DND-41 (cell line): ENCODE measurements at regions not wholly inside any gene's neighbourhood (a gene's known extent, or its start where the extent isn't known, plus 50 kb on each side); places are given as distances from the start of the nearest gene placed in this dataset.

ENCODE experiments used
- ATAC-seq: fragments of 200-7000 bp; cut with Tn5 transposase; 3 replicates; pipeline ENCODE4 v1.9.1; 2021; ENCODE audit warnings: low read depth; ENCODE audit not compliant: insufficient read depth
- DNase-seq: peaks from one replicate; pipeline ENCODE4 v3.0.0-alpha.2; 2020
- H2AFZ ChIP-seq: 2 replicates; pipeline ENCODE4 v1.6.0; 2012; ENCODE audit warnings: low read depth, low read length
- H3K27ac ChIP-seq: 2 replicates; pipeline ENCODE4 v1.5.1; 2012; ENCODE audit warnings: low read length, inconsistent platforms
- H3K27me3 ChIP-seq: fragments of 200-600 bp; sonication (generic); 2 replicates; pipeline ENCODE4 v1.6.0; 2012; ENCODE audit warnings: low read length, mild to moderate bottlenecking, inconsistent platforms; ENCODE audit not compliant: insufficient read depth, poor library complexity
- H3K36me3 ChIP-seq: 2 replicates; pipeline ENCODE4 v1.5.1; 2012; ENCODE audit warnings: low read length, inconsistent platforms; ENCODE audit not compliant: insufficient read depth
- H3K4me1 ChIP-seq: 2 replicates; pipeline ENCODE4 v1.5.1; 2012; ENCODE audit warnings: mild to moderate bottlenecking, low read length; ENCODE audit not compliant: insufficient read depth
- H3K4me2 ChIP-seq: 2 replicates; pipeline ENCODE4 v1.6.0; 2012; ENCODE audit warnings: mild to moderate bottlenecking, moderate library complexity, low read length, inconsistent platforms; ENCODE audit not compliant: insufficient read depth
- H3K4me3 ChIP-seq, 2 experiments: fragments of 200-600 bp in 1 of 2; shearing (Covaris generic) in 1 of 2; 2 replicates each; pipeline ENCODE4 v1.5.1; 2012 to 2016; ENCODE audit warnings: inconsistent platforms in 2 of 2, low read length in 2 of 2, mild to moderate bottlenecking in 2 of 2, low read depth in 1 of 2, moderate library complexity in 1 of 2
- H3K79me2 ChIP-seq: 2 replicates; pipeline ENCODE4 v1.6.0; 2012; ENCODE audit warnings: low read length, inconsistent platforms; ENCODE audit not compliant: insufficient read depth
- H3K9ac ChIP-seq: 2 replicates; pipeline ENCODE4 v1.6.0; 2012; ENCODE audit warnings: low read depth, mild to moderate bottlenecking, inconsistent platforms, low read length, moderate library complexity
- H3K9me3 ChIP-seq: 2 replicates; pipeline ENCODE4 v1.5.1; 2012; ENCODE audit warnings: low read length, moderate library complexity, mild to moderate bottlenecking, inconsistent platforms; ENCODE audit not compliant: insufficient read depth, severe bottlenecking
- H4K20me1 ChIP-seq: 2 replicates; pipeline ENCODE4 v1.6.0; 2012; ENCODE audit warnings: low read length; ENCODE audit not compliant: insufficient read depth
- CTCF ChIP-seq: IDR thresholded peaks from 2 replicates; pipeline ENCODE4 v1.5.1; 2012; ENCODE audit warnings: borderline replicate concordance, low read length, moderate library complexity, mild to moderate bottlenecking; ENCODE audit not compliant: poor library complexity, severe bottlenecking; ENCODE audit errors: extremely low read depth
- EZH2 ChIP-seq: IDR thresholded peaks from 3 replicates; pipeline ENCODE4 v1.6.1; 2012; ENCODE audit warnings: borderline replicate concordance, low read depth, mild to moderate bottlenecking, moderate library complexity, low read length, inconsistent platforms; ENCODE audit not compliant: severe bottlenecking

GRCh38 chr4:108313546-108314339 is 145.0 kb upstream of the LEF1 start:
- 0 out of 2 replicates have a peak overlapping the region, but pooled peaks have one; percentile 14 for H3K27ac ChIP-seq
- ATAC-seq (0 out of 3 replicates have a peak, but pooled peaks have one; percentile 16), DNase-seq (no peak)
- H3K4me3 ChIP-seq: no peak overlapping the region
- H3K4me1 ChIP-seq: peaks cover 26% of the 10 kb centered on the region
- no peaks in the 10 kb centered on the region for H4K20me1 ChIP-seq
- H2AFZ ChIP-seq: no peak overlapping the region
- H3K9ac ChIP-seq: no peak overlapping the region
- H3K9me3 ChIP-seq: peaks cover 11% of the 10 kb centered on the region
- no peaks in the 10 kb centered on the region for H3K27me3 ChIP-seq
- no peak overlapping the region for H3K4me2 ChIP-seq
- 0 out of 2 replicates have a peak, but pooled peaks cover 5% of the 10 kb centered on the region for H3K36me3 ChIP-seq
- no peak for TF ChIP-seq CTCF
- no peak for TF ChIP-seq EZH2
- H3K79me2 ChIP-seq: no peaks in the 10 kb centered on the region

GRCh38 chr4:108311313-108311712 is 142.6 kb upstream of the LEF1 start:
- 0 out of 2 replicates have a peak, but pooled peaks cover 5% of the 10 kb centered on the region for H3K36me3 ChIP-seq
- H2AFZ ChIP-seq: no peak overlapping the region
- no peaks in the 10 kb centered on the region for H3K79me2 ChIP-seq
- H3K4me3 ChIP-seq: no peak overlapping the region
- peaks cover 11% of the 10 kb centered on the region for H3K9me3 ChIP-seq
- TF ChIP-seq EZH2 (no peak), CTCF (no peak)
- no peak overlapping the region for H3K27ac ChIP-seq
- H3K4me1 ChIP-seq: peaks cover 26% of the 10 kb centered on the region
- no peak overlapping the region for H3K9ac ChIP-seq
- no peaks in the 10 kb centered on the region for H4K20me1 ChIP-seq
- no peak for ATAC-seq
- no peak for DNase-seq
- no peaks in the 10 kb centered on the region for H3K27me3 ChIP-seq
- no peak overlapping the region for H3K4me2 ChIP-seq

- Histone ChIP-seq H4K20me1 (no peaks in the 10 kb centered on the region), H3K27me3 (no peaks in the 10 kb centered on the region), H3K4me3 (no peak overlapping the region), H3K79me2 (no peaks in the 10 kb centered on the region), H3K9ac (no peak overlapping the region), H3K4me2 (no peak overlapping the region), H3K27ac (no peak overlapping the region), H3K36me3 (no peaks in the 10 kb centered on the region), H3K9me3 (no peaks in the 10 kb centered on the region), H2AFZ (no peak overlapping the region), H3K4me1 (peaks cover 11% of the 10 kb centered on the region)
- TF ChIP-seq EZH2 (no peak), CTCF (no peak)
- DNase-seq (no peak), ATAC-seq (no peak)
These were observed 134.9 kb upstream of the LEF1 start for GRCh38 chr4:108303488-108304177.
